HG02852 (cell line): ENCODE measurements at regions not wholly inside any gene's neighbourhood (a gene's known extent, or its start where the extent isn't known, plus 50 kb on each side); places are given as distances from the start of the nearest gene placed in this dataset.

ENCODE experiments used
- ATAC-seq: cut with Tn5 transposase; IDR thresholded peaks from one replicate; pipeline ENCODE4 v1.9.1; 2021; ENCODE audit warnings: mild to moderate bottlenecking, moderate library complexity; ENCODE audit not compliant: unreplicated experiment

- ATAC-seq: no peak
Observed at GRCh38 chr6:33869826-33870423, 66.1 kb upstream of the MLN start.

GRCh38 chr6:33869121-33869520 is 65.3 kb upstream of the MLN start:
- no peak for ATAC-seq

- ATAC-seq: no peak
Observed at GRCh38 chr6:33868141-33868540, 64.3 kb upstream of the MLN start.

- no peak for ATAC-seq
Observed at GRCh38 chr6:33865478-33866077, 61.8 kb upstream of the MLN start.

GRCh38 chr6:33863723-33864440 is 60.1 kb upstream of the MLN start:
- ATAC-seq: no peak

GRCh38 chr6:33863084-33863483 is 59.3 kb upstream of the MLN start:
- ATAC-seq: no peak

- ATAC-seq: no peak
Observed at GRCh38 chr6:33862536-33862935, 58.7 kb upstream of the MLN start.

- no peak for ATAC-seq
Observed at GRCh38 chr6:33861722-33862121, 57.9 kb upstream of the MLN start.

GRCh38 chr6:33860706-33861474 is 57.1 kb upstream of the MLN start:
- ATAC-seq: no peak

GRCh38 chr6:33860006-33860405 is 56.2 kb upstream of the MLN start:
- ATAC-seq: no peak

GRCh38 chr6:33858804-33859505 is 55.2 kb upstream of the MLN start:
- no peak for ATAC-seq

- no peak for ATAC-seq
Observed at GRCh38 chr6:33857932-33858475, 54.2 kb upstream of the MLN start.

- ATAC-seq: no peak
Observed at GRCh38 chr6:33857093-33857931, 53.5 kb upstream of the MLN start.

- no peak for ATAC-seq
Observed at GRCh38 chr6:33856655-33857054, 52.9 kb upstream of the MLN start.

- ATAC-seq: no peak
Observed at GRCh38 chr6:33856031-33856590, 52.3 kb upstream of the MLN start.

GRCh38 chr6:33854572-33855030 is 50.8 kb upstream of the MLN start:
- no peak for ATAC-seq

- no peak for ATAC-seq
Observed at GRCh38 chr6:33853736-33854135, 49.9 kb upstream of the MLN start.
